ENCODE measurements at regions not wholly inside any gene's neighbourhood (a gene's known extent, or its start where the extent isn't known, plus 50 kb on each side); places are given as distances from the start of the nearest gene placed in this dataset.
"Not testable (repeated sequence)": the region's sequence is repeated elsewhere in the genome, so short reads cannot be mapped to it uniquely, and the experiment has no call there.

GRCh38 chr2:142332196-142332595 is 201.4 kb upstream of the LRP1B start:
- no peak for DNase-seq (ENCODE audit: low spot score)

GRCh38 chr2:142330458-142330857 is 199.6 kb upstream of the LRP1B start:
- no peak for DNase-seq (ENCODE audit: low spot score)

- no peak for DNase-seq (ENCODE audit: low spot score)
Measured at GRCh38 chr2:142325870-142326269, 195.1 kb upstream of the LRP1B start.

- no peak for DNase-seq (ENCODE audit: low spot score)
Measured at GRCh38 chr2:142323206-142323605, 192.4 kb upstream of the LRP1B start.

GRCh38 chr2:142321706-142322280 is 191.0 kb upstream of the LRP1B start:
- peak; percentile 53 for DNase-seq (ENCODE audit: low spot score)

GRCh38 chr2:142320067-142320466 is 189.3 kb upstream of the LRP1B start:
- no peak for DNase-seq (ENCODE audit: low spot score)

GRCh38 chr2:142316049-142316448 is 185.2 kb upstream of the LRP1B start:
- DNase-seq (ENCODE audit: low spot score): no peak

- DNase-seq (ENCODE audit: low spot score): peak; percentile 40
Measured at GRCh38 chr2:142315346-142315745, 184.5 kb upstream of the LRP1B start.

- DNase-seq (ENCODE audit: low spot score): no peak
Measured at GRCh38 chr2:142314164-142314563, 183.3 kb upstream of the LRP1B start.

GRCh38 chr2:142310530-142310929 is 179.7 kb upstream of the LRP1B start:
- no peak for DNase-seq (ENCODE audit: low spot score)

- no peak for DNase-seq (ENCODE audit: low spot score)
Measured at GRCh38 chr2:142308744-142309143, 177.9 kb upstream of the LRP1B start.

- DNase-seq (ENCODE audit: low spot score): no peak
Measured at GRCh38 chr2:142307616-142308115, 176.8 kb upstream of the LRP1B start.

GRCh38 chr2:142307086-142307485 is 176.3 kb upstream of the LRP1B start:
- DNase-seq (ENCODE audit: low spot score): no peak

GRCh38 chr2:142306131-142306530 is 175.3 kb upstream of the LRP1B start:
- peak; percentile 14 for DNase-seq (ENCODE audit: low spot score)

GRCh38 chr2:142300517-142300916 is 169.7 kb upstream of the LRP1B start:
- no peak for DNase-seq (ENCODE audit: low spot score)

GRCh38 chr2:142299021-142299420 is 168.2 kb upstream of the LRP1B start:
- no peak for DNase-seq (ENCODE audit: low spot score)

- DNase-seq (ENCODE audit: low spot score): no peak
Measured at GRCh38 chr2:142294225-142294624, 163.4 kb upstream of the LRP1B start.

GRCh38 chr2:142291969-142292368 is 161.2 kb upstream of the LRP1B start:
- DNase-seq (ENCODE audit: low spot score): peak; percentile 49

GRCh38 chr2:142290931-142291330 is 160.1 kb upstream of the LRP1B start:
- DNase-seq (ENCODE audit: low spot score): no peak

GRCh38 chr2:142286618-142287017 is 155.8 kb upstream of the LRP1B start:
- peak; percentile 30 for DNase-seq (ENCODE audit: low spot score)

- no peak for DNase-seq (ENCODE audit: low spot score)
Measured at GRCh38 chr2:142285480-142285879, 154.7 kb upstream of the LRP1B start.

- not testable (repeated sequence) for DNase-seq (ENCODE audit: low spot score)
Measured at GRCh38 chr2:142284336-142284735, 153.5 kb upstream of the LRP1B start.

- no peak for DNase-seq (ENCODE audit: low spot score)
Measured at GRCh38 chr2:142280831-142281230, 150.0 kb upstream of the LRP1B start.

- DNase-seq (ENCODE audit: low spot score): no peak
Measured at GRCh38 chr2:142270990-142271389, 140.2 kb upstream of the LRP1B start.
